Stimulated activated naive CD8-positive, alpha-beta T cell treated with anti-CD3 and anti-CD28 coated beads, Interleukin-15, Interleukin-2, amounts not matched to agents 100 ng/mL and 50 ng/mL, for 24 hours (primary cell): ENCODE measurements at regions not wholly inside any gene's neighbourhood (a gene's known extent, or its start where the extent isn't known, plus 50 kb on each side); places are given as distances from the start of the nearest gene placed in this dataset.
A peak's percentile ranks its signal among the peaks of the same experiment; 100 is the strongest.
"Not testable (repeated sequence)": the region's sequence is repeated elsewhere in the genome, so short reads cannot be mapped to it uniquely, and the experiment has no call there.

Source experiments
- H3K27ac Mint-ChIP-seq: one replicate; pipeline ENCODE4 v1.8.0; 2021; ENCODE audit warnings: mild to moderate bottlenecking, mixed read lengths
- H3K27me3 Mint-ChIP-seq: one replicate; pipeline ENCODE4 v1.8.0; 2021; ENCODE audit warnings: mixed read lengths
- H3K36me3 Mint-ChIP-seq: one replicate; pipeline ENCODE4 v1.8.0; 2021; ENCODE audit warnings: low read depth, mixed read lengths
- H3K4me1 Mint-ChIP-seq: one replicate; pipeline ENCODE4 v1.8.0; 2021; ENCODE audit warnings: low read depth, mixed read lengths
- H3K4me3 Mint-ChIP-seq: one replicate; pipeline ENCODE4 v1.8.0; 2021; ENCODE audit warnings: mild to moderate bottlenecking, mixed read lengths
- H3K9me3 Mint-ChIP-seq: one replicate; pipeline ENCODE4 v1.8.0; 2021; ENCODE audit warnings: mixed read lengths

DNA sequence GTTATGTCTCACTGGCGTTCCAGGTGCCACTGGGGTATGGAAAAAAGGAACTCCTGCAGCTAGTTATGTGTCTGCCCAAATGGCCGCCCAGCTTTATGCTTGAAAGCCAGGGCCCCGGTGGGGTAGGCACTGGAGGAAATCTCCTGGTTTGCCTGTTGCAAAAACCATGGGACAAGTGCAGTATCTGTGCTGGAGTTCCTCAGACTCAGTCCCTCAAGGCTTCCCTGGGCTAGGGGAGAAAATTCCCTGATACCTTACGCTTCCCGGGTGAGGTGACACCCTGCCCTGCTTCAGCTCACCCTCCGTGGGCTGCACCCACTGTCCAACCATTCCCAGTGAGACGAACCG, 90.3 kb upstream of the CDK6 start:
- Mint-ChIP-seq H3K4me3 (no peak overlapping the region), H3K27me3 (peaks cover 8% of the 10 kb centered on the region), H3K4me1 (no peaks in the 10 kb centered on the region), H3K27ac (no peak overlapping the region), H3K36me3 (no peaks in the 10 kb centered on the region), H3K9me3 (peaks cover 20% of the 10 kb centered on the region)

DNA sequence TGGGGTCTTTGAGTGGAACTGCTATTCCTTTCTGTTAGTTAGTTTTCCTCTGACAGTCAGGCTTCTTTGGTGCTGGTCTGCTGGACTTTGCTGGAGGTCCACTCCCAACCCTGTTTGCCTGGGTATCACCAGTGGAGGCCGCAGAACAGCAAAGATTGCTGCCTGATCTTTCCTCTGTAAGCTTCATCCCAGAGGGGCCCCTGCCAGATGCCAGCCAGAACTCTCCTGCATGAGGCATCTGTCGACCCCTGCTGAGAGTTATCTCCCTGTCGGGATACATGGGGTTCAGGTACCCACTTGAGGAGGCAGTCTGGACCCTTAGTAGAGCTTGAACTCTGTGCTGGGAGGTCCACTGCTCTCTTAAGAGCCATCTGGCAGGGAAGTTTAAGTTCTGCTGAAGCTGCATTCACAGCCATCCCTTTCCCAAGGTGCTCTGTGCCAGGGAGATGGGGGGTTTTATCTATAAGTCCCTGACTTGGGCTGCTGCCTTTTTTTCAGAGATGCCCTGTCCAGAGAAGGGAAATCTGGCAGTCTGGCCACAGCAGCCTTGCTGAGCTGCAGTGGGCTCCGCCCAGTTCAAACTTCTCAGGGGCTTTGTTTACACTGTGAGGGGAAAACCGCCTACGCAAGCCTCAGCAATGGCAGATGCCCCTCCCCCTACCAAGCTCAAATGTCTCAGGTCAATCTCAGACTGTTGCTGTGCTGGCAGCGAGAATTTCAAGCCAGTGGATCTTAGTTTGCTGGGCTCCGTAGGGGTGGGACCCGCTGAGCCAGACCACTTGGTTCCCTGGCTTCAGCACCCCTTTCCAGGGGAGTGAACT, 89.7 kb upstream of the CDK6 start:
- peaks cover 8% of the 10 kb centered on the region for H3K27me3 Mint-ChIP-seq

DNA sequence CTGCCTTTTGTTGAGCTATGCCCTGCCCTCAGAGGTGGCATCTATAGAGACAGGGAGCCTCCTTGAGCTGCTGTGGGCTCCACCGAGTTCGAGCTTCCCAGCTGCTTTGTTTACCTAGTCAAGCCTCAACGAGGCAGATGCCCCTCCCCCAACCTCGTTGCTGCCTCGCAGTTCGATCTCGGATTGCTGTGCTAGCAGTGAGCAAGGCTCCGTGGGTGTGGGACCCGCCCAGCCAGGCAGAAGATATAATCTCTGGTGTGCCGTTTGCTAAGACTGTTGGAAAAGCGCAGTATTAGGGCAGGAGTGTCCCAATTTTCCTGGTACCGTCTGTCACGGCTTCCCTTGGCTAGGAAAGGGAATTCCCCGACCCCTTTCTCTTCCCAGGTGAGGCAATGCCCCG, 88.4 kb upstream of the CDK6 start:
- H3K9me3 Mint-ChIP-seq = peaks cover 9% of the 10 kb centered on the region
- no peak overlapping the region for H3K27ac Mint-ChIP-seq
- H3K4me3 Mint-ChIP-seq = no peak overlapping the region
- H3K4me1 Mint-ChIP-seq = no peaks in the 10 kb centered on the region
- H3K27me3 Mint-ChIP-seq = peaks cover 8% of the 10 kb centered on the region
- H3K36me3 Mint-ChIP-seq = no peaks in the 10 kb centered on the region

More for the DNA sequence above, 89.7 kb upstream of the CDK6 start:
- Mint-ChIP-seq H3K4me3 (no peak overlapping the region), H3K9me3 (peaks cover 20% of the 10 kb centered on the region), H3K27ac (no peak overlapping the region), H3K4me1 (no peaks in the 10 kb centered on the region), H3K36me3 (no peaks in the 10 kb centered on the region)

DNA sequence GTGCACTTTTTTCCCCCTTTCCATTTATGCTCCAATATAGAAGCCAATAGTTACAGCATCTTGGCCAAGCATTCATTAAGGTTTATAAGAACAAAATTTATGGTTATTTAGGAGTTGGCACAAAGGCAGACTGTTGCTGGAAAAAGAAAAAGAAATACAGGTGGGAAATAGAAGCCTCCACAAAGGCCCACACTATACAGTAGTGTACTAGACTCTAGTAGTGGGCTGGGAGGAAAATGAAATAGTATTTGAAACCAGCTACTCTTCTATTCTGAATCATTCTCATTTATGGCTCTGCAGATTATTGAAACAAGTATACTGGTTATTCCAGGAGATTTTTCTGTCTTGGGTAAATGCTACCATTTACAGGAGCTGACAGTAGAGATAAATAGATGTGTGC, 80.9 kb upstream of the CDK6 start:
- H3K4me1 Mint-ChIP-seq = no peaks in the 10 kb centered on the region
- no peak overlapping the region for H3K27ac Mint-ChIP-seq
- no peaks in the 10 kb centered on the region for H3K36me3 Mint-ChIP-seq
- H3K27me3 Mint-ChIP-seq = no peaks in the 10 kb centered on the region
- H3K9me3 Mint-ChIP-seq = no peaks in the 10 kb centered on the region
- no peak overlapping the region for H3K4me3 Mint-ChIP-seq

GRCh38 chr7:92916770-92917224, 80.4 kb upstream of the CDK6 start:
- Mint-ChIP-seq H3K27ac (no peak overlapping the region), H3K4me1 (no peaks in the 10 kb centered on the region), H3K36me3 (no peaks in the 10 kb centered on the region), H3K9me3 (no peaks in the 10 kb centered on the region), H3K4me3 (no peak overlapping the region), H3K27me3 (no peaks in the 10 kb centered on the region)

DNA sequence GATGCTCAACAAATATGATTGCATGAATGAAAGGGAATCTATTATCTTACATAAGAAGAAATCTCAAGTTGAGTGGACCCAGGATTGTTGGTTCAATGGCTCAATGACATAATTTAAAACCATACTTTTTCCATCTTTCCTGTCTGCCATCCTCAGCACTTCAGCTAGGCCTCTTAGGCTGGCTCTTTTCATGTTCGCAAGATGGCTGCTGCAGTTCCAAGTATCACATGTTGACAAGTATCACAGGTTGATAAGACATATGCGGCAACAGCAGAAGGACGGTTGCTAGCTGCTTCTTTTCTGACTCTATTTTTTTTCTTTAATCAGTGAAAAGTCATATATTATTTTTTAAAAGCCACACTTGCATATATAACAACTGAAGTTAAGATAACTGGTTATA, 79.0 kb upstream of the CDK6 start:
- H3K27ac Mint-ChIP-seq = no peak overlapping the region
- no peak overlapping the region for H3K4me3 Mint-ChIP-seq
- H3K9me3 Mint-ChIP-seq = no peaks in the 10 kb centered on the region
- H3K4me1 Mint-ChIP-seq = no peaks in the 10 kb centered on the region
- no peaks in the 10 kb centered on the region for H3K36me3 Mint-ChIP-seq
- no peaks in the 10 kb centered on the region for H3K27me3 Mint-ChIP-seq

- H3K27me3 Mint-ChIP-seq = no peaks in the 10 kb centered on the region
- H3K9me3 Mint-ChIP-seq = no peaks in the 10 kb centered on the region
- H3K36me3 Mint-ChIP-seq = no peaks in the 10 kb centered on the region
- no peak overlapping the region for H3K27ac Mint-ChIP-seq
- no peaks in the 10 kb centered on the region for H3K4me1 Mint-ChIP-seq
- H3K4me3 Mint-ChIP-seq = no peak overlapping the region
Measured at GRCh38 chr7:92914645-92915044, 78.3 kb upstream of the CDK6 start.

DNA sequence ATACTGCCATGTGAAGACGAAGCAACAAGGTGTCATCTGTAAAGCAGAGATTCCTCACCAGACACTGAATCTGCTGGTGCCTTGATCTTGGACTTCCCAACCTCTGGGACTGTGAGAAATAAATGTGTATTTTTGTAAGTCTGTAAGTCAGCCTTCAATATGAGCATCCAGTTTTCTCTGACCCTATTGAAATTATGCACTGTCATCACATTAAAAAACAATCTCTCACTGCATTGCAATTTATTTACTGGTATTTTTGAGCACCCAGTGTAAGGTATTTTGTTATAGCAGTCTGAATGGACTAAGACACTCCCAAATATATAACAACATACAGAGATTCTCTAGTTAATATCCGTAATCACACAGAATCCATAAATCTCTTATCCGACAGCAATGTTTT, 77.5 kb upstream of the CDK6 start:
- H3K27ac Mint-ChIP-seq = no peak overlapping the region
- no peaks in the 10 kb centered on the region for H3K4me1 Mint-ChIP-seq
- H3K36me3 Mint-ChIP-seq = no peaks in the 10 kb centered on the region
- H3K9me3 Mint-ChIP-seq = no peaks in the 10 kb centered on the region
- no peaks in the 10 kb centered on the region for H3K27me3 Mint-ChIP-seq
- no peak overlapping the region for H3K4me3 Mint-ChIP-seq

DNA sequence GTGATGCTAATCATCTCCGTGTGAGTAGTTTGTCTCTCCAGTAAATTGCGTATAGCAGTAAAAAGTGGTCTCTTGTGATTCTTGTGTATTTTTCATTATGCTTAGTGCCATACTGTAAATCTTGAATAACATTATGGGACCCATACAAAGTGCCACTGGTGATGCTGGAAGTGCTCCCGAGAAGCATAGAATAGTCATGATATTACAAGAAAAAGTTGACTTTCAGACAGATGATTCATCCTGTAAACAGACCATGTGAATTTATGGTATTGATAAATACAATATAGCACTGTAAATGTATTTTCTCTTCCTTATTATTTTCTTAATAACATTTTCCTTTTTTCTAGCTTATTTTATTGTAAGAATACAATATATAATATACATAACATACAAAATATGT, 74.6 kb upstream of the CDK6 start:
- H3K9me3 Mint-ChIP-seq = peaks cover 3% of the 10 kb centered on the region
- H3K4me1 Mint-ChIP-seq = peaks cover 6% of the 10 kb centered on the region
- H3K4me3 Mint-ChIP-seq = no peak overlapping the region
- H3K36me3 Mint-ChIP-seq = no peaks in the 10 kb centered on the region
- H3K27me3 Mint-ChIP-seq = no peaks in the 10 kb centered on the region
- H3K27ac Mint-ChIP-seq = no peak overlapping the region

GRCh38 chr7:92909686-92910475, 73.5 kb upstream of the CDK6 start:
- Mint-ChIP-seq H3K27ac (no peak overlapping the region), H3K4me3 (no peak overlapping the region), H3K27me3 (no peaks in the 10 kb centered on the region), H3K36me3 (no peaks in the 10 kb centered on the region), H3K4me1 (peaks cover 14% of the 10 kb centered on the region), H3K9me3 (peaks cover 4% of the 10 kb centered on the region)

GRCh38 chr7:92904244-92905131, 68.1 kb upstream of the CDK6 start:
- peak overlapping the region; percentile 94 for H3K27ac Mint-ChIP-seq
- peak overlapping the region; percentile 56 for H3K4me3 Mint-ChIP-seq

GRCh38 chr7:92898798-92899197, 62.4 kb upstream of the CDK6 start:
- H3K4me1 Mint-ChIP-seq = peaks cover 17% of the 10 kb centered on the region
- H3K36me3 Mint-ChIP-seq = peaks cover 19% of the 10 kb centered on the region
- no peak overlapping the region for H3K4me3 Mint-ChIP-seq
- peaks cover 21% of the 10 kb centered on the region for H3K27me3 Mint-ChIP-seq
- H3K9me3 Mint-ChIP-seq = peaks cover 37% of the 10 kb centered on the region
- H3K27ac Mint-ChIP-seq = no peak overlapping the region

More at GRCh38 chr7:92904244-92905131, 68.1 kb upstream of the CDK6 start:
- Mint-ChIP-seq H3K27me3 (no peaks in the 10 kb centered on the region), H3K4me1 (peaks cover 42% of the 10 kb centered on the region), H3K36me3 (peaks cover 6% of the 10 kb centered on the region), H3K9me3 (peaks cover 14% of the 10 kb centered on the region)

GRCh38 chr7:92894857-92895256, 58.5 kb upstream of the CDK6 start:
- peaks cover 39% of the 10 kb centered on the region for H3K9me3 Mint-ChIP-seq
- H3K4me1 Mint-ChIP-seq = not testable (repeated sequence)
- H3K36me3 Mint-ChIP-seq = peaks cover 13% of the 10 kb centered on the region

GRCh38 chr7:92889081-92889480, 52.7 kb upstream of the CDK6 start:
- peaks cover 32% of the 10 kb centered on the region for H3K9me3 Mint-ChIP-seq
- H3K36me3 Mint-ChIP-seq = peaks cover 14% of the 10 kb centered on the region
- H3K27me3 Mint-ChIP-seq = peaks cover 30% of the 10 kb centered on the region
- peaks cover 4% of the 10 kb centered on the region for H3K4me1 Mint-ChIP-seq
- no peak overlapping the region for H3K27ac Mint-ChIP-seq
- no peak overlapping the region for H3K4me3 Mint-ChIP-seq

More at GRCh38 chr7:92894857-92895256, 58.5 kb upstream of the CDK6 start:
- H3K4me3 Mint-ChIP-seq, H3K27ac Mint-ChIP-seq: not testable (repeated sequence)
- H3K27me3 Mint-ChIP-seq = peaks cover 27% of the 10 kb centered on the region
